Pancreas (tissue), 10 donors: ENCODE measurements at regions not wholly inside any gene's neighbourhood (a gene's known extent, or its start where the extent isn't known, plus 50 kb on each side); places are given as distances from the start of the nearest gene placed in this dataset.

Experiments used
- ATAC-seq, 4 donors: fragments of 200-7000 bp; cut with Tn5 transposase; one replicate each; pipeline versions ENCODE4 v1.8.0 to v1.9.1; 2020; ENCODE audit warnings: mild to moderate bottlenecking in 4 of 4, moderate library complexity in 4 of 4
- DNase-seq, 6 donors: peaks; one replicate each; pipeline ENCODE4 v3.0.0-alpha.2; 2020
- FAIRE-seq: peaks from 2 replicates; lab custom pipeline; 2012; peaks lifted over from hg19 to GRCh38; lab: Jason Lieb, UNC
- H3K27ac ChIP-seq, 4 donors: fragments of 200-600 bp; sonication (generic); 1 replicate in 3 of 4; 2 replicates in 1 of 4; pipeline versions ENCODE4 v1.5.0 to v1.8.0; 2020
- H3K27me3 ChIP-seq, 4 donors: fragments of 200-600 bp; one replicate each; pipeline ENCODE4 v1.8.0; 2021
- H3K36me3 ChIP-seq, 3 donors: fragments of 200-600 bp; sonication (generic) in 1 of 3; one replicate each; pipeline versions ENCODE4 v1.5.0 to v1.8.0; 2020 to 2021
- H3K4me1 ChIP-seq, 3 donors: fragments of 200-600 bp; one replicate each; pipeline ENCODE4 v1.8.0; 2021
- H3K4me3 ChIP-seq, 4 donors: fragments of 200-600 bp; sonication (generic) in 2 of 4; one replicate each; pipeline versions ENCODE4 v1.5.0 to v1.8.0; 2020 to 2021
- H3K9me3 ChIP-seq, 4 donors: fragments of 200-600 bp; one replicate each; pipeline ENCODE4 v1.8.0; 2021
- WGBS, 2 donors: extraction: QIAGEN DNeasy Blood & Tissue Kit; methylation state at CpG; one replicate each; pipeline ENCODE4 v1.1.7; 2013; 5-methylcytosine and 5-hydroxymethylcytosine counted together
- intact Hi-C, 3 donors: fragments of 100-400 bp; cut with DNase I; formaldehyde crosslinking; loops; one replicate each; pipeline versions ENCODE4 v1.11.1 to v1.14.2; 2022
- TF ChIP-seq, protein P1 (sequence below), 4 donors: fragments of 200-600 bp; sonication (generic) in 3 of 4; IDR thresholded peaks; one replicate each; pipeline versions ENCODE4 v1.5.0 to v1.8.0; 2021; ENCODE audit warnings: antibody characterized with exemption in 4 of 4
- donor health status: healthy with polysubstance abuse.
- donor health status: DM: no; HTN: no; CAD: no; lungs with moderate emphysema.
- donor health status: DM: no; HTN: no; CAD: no.
- donor health status: control.
- donor health status: control.
- donor health status: Bipolar disorder and iron deficiency.
- donor health status: DM: yes; HTN: yes; CAD: no.
- donor health status: DM: no; HTN: no; CAD: no.
- donor health status: DM: no; HTN: no; CAD: no.
- donor health status: DM: yes; HTN: yes; CAD: no.

DNA sequence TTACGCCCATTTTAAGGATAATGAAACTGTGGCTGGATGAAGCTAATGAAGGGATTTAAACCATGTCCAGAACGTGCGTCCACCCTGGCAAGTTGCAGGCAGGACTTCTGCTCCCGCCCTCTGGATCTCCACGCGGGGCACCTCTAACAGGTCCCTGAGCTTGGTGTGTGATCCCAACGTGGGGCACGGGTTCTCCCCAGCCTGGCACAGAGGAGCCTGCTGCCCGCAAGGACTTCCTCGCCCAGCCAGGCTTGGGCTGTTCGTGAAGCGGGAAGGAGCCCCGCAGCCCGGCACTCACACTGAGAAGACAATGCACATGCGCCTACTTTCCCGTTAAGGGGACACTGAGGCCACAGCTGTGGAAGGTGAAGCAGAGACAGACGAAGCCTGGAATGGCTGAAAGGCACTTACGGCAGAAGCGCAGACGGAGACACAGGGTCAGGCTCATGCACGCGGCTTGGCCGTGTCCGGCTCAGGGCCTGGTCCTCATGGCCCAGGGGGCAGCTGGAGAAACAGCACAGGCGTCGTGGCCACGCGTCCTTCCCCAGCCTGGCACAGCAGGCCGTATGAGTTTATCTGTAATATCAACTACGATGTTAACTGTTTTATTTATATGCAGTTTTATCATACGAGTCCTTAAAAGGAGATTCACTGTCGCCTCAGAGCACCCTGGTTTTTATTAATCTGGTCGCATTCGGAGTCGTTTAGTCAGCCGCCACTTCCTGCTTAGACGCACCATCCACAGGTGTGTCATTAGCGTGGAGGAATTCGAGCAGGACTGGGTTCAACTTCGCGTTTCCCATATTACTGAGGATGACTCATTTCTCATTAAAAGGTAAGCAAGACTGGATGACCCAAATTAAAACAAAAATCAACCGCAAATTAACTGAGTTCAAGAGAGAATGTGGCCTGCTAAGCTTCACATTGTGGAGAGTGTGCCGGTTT is 835.9 kb downstream of the GALR1 start:
- TF ChIP-seq, protein P1, sequence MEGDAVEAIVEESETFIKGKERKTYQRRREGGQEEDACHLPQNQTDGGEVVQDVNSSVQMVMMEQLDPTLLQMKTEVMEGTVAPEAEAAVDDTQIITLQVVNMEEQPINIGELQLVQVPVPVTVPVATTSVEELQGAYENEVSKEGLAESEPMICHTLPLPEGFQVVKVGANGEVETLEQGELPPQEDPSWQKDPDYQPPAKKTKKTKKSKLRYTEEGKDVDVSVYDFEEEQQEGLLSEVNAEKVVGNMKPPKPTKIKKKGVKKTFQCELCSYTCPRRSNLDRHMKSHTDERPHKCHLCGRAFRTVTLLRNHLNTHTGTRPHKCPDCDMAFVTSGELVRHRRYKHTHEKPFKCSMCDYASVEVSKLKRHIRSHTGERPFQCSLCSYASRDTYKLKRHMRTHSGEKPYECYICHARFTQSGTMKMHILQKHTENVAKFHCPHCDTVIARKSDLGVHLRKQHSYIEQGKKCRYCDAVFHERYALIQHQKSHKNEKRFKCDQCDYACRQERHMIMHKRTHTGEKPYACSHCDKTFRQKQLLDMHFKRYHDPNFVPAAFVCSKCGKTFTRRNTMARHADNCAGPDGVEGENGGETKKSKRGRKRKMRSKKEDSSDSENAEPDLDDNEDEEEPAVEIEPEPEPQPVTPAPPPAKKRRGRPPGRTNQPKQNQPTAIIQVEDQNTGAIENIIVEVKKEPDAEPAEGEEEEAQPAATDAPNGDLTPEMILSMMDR (IDR thresholded peaks at IDR 0.05): no peak
- Histone ChIP-seq H3K4me1 (no peaks in the 10 kb centered on the region), H3K27me3 (no peaks in the 10 kb centered on the region), H3K4me3 (no peak overlapping the region), H3K9me3 (no peaks in the 10 kb centered on the region), H3K36me3 (no peaks in the 10 kb centered on the region), H3K27ac (no peak overlapping the region)
- 80 to 88% methylated on average over 43 of the region's 43 CpGs for WGBS, 2 donors
- FAIRE-seq (no peak), DNase-seq (no peak), ATAC-seq (no peak)
- intact Hi-C loops: loop anchor here in 1 of 3 donors (10.0 kb wide), 1 partner anchor 909 kb away; no protein-coding TSS in a partner anchor

DNA sequence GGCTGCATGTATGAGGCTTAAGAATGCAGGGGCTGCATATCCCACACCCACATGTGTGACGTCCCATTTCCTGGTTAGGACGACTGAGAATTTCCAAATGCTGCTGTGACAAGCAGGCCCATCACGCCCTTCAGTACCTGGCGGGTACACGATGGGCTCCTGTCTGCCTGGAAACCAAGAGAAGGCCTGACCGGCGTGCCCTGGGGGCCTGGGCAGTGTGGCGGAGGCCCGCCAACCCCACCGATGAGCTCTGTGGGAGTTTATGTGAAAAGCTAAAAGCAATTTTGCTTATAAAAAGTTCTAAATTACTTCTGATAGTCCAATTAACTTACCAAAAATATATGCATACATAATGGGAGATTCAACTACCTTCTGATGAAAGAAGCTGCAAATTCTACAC is 837.3 kb downstream of the GALR1 start:
- DNase-seq (no peak), FAIRE-seq (no peak), ATAC-seq (no peak)
- Histone ChIP-seq H3K9me3 (no peaks in the 10 kb centered on the region), H3K36me3 (no peaks in the 10 kb centered on the region), H3K4me1 (no peaks in the 10 kb centered on the region), H3K27ac (no peak overlapping the region), H3K4me3 (no peak overlapping the region), H3K27me3 (no peaks in the 10 kb centered on the region)
- TF ChIP-seq, protein P1 (IDR thresholded peaks at IDR 0.05): no peak
- intact Hi-C loops: loop anchor here in 1 of 3 donors (10.0 kb wide), 1 partner anchor 908 kb away; no protein-coding TSS in a partner anchor
- 76 to 86% methylated on average over 10 of the region's 10 CpGs for WGBS, 2 donors

DNA sequence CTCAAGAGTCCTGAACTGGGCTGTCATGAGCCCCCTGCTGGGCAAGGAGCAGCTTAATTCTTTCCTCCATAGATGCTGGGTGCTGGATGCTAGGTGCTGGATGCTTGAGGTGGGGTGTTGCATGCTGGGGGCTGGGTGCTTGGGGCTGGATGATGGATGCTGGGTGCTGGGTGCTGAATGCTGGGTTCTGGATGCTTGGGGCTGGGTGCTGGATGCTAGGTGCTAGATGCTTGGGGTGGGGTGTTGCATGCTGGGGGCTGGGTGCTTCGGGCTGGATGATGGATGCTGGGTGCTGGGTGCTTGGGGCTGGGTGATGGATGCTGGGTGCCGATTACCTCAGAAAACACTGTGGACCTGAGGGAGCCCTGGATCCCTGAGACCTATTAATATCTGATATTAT is 837.7 kb downstream of the GALR1 start:
- 79 to 81% methylated on average over 2 of the region's 2 CpGs for WGBS, 2 donors
- H3K27me3 ChIP-seq: no peaks in the 10 kb centered on the region
- no peak for FAIRE-seq
- intact Hi-C loops: loop anchor here in 1 of 3 donors (10.0 kb wide), 1 partner anchor 907 kb away; no protein-coding TSS in a partner anchor
- H3K4me3 ChIP-seq: no peak overlapping the region
- no peak overlapping the region for H3K27ac ChIP-seq
- DNase-seq: no peak
- no peaks in the 10 kb centered on the region for H3K9me3 ChIP-seq
- TF ChIP-seq, protein P1 (IDR thresholded peaks at IDR 0.05): no peak
- no peaks in the 10 kb centered on the region for H3K36me3 ChIP-seq
- H3K4me1 ChIP-seq: no peaks in the 10 kb centered on the region
- no peak for ATAC-seq

DNA sequence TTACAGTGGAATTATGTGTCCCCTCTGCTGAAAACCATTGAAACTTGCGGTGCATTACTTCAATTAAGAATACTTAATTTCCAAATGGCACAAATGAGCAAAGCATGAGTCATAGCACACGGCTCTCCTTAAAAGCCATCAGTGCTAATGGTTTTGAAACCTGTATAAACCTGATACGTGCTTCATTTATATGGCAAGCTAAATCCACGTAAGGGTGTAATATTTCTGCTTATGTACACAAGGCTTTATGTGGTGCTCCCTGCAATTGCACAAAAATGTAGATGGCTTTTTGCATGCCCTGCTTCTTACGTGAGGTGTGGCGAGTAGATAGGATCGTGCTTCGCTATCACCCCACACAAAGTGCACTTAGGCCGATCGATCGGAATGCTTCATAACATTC is 840.9 kb downstream of the GALR1 start:
- no peak for ATAC-seq
- Histone ChIP-seq H3K9me3 (no peaks in the 10 kb centered on the region), H3K4me1 (no peaks in the 10 kb centered on the region), H3K27me3 (no peaks in the 10 kb centered on the region), H3K27ac (no peak overlapping the region), H3K36me3 (no peaks in the 10 kb centered on the region), H3K4me3 (no peak overlapping the region)
- TF ChIP-seq, protein P1 (IDR thresholded peaks at IDR 0.05): no peak
- intact Hi-C loops: no loop called here
- WGBS, 2 donors: 71 to 81% methylated on average over 11 of the region's 11 CpGs
- FAIRE-seq: no peak
- DNase-seq: no peak

DNA sequence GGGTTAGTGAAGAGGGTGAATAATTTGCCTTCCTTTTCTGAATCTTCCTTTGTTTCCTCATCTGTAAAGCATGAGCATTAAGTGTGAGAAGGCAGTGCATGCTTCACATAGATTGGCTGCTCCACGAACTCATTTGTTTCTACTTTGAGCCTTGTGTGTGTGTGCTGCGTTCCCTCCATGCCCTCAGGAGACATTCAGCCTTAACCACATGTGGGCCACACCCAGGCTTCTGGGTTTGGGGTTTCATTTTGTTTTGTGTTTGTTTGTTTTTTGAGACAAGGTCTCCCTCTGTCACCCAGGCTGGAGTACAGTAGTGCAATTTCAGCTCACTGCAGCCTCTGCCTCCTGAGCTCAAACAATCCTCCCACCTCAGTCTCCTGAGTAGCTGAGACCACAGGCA is 843.3 kb downstream of the GALR1 start:
- Histone ChIP-seq H3K36me3 (no peaks in the 10 kb centered on the region), H3K27ac (no peak overlapping the region), H3K4me3 (no peak overlapping the region), H3K27me3 (no peaks in the 10 kb centered on the region), H3K9me3 (no peaks in the 10 kb centered on the region), H3K4me1 (no peaks in the 10 kb centered on the region)
- no peak for FAIRE-seq
- no peak for ATAC-seq
- TF ChIP-seq, protein P1 (IDR thresholded peaks at IDR 0.05): no peak
- no peak for DNase-seq
- 59 to 61% methylated on average over 2 of the region's 2 CpGs for WGBS, 2 donors
- intact Hi-C loops: no loop called here
